GM12878 (cell line): ENCODE measurements at regions not wholly inside any gene's neighbourhood (a gene's known extent, or its start where the extent isn't known, plus 50 kb on each side); places are given as distances from the start of the nearest gene placed in this dataset.

Experiments
- ATAC-seq: fragments of 200-7000 bp; cut with Tn5 transposase; 3 replicates; pipeline ENCODE4 v1.9.1; 2020; ENCODE audit warnings: mild to moderate bottlenecking, moderate library complexity
- BruUV-seq: library from RNA; stranded (reverse); fragments of 400-500 nt; replicated peaks from 2 replicates; lab custom pipeline; 2021; lab: Mats Ljungman, UMichigan
- CTCF ChIA-PET: fragments of 300-600 bp; sonication (Branson Sonifier 250); formaldehyde crosslinking; extraction: SDS; loops from one replicate; lab custom pipeline; 2021; ENCODE audit warnings: inconsistent platforms; lab: Yijun Ruan, JAX
- POLR2A ChIA-PET: fragments of 350-600 bp; formaldehyde crosslinking; extraction: SDS; loops from one replicate; lab custom pipeline; 2021; ENCODE audit warnings: inconsistent platforms; lab: Charles Lee
- RAD21 ChIA-PET: fragments of 300-600 bp; sonication (Branson Sonifier 250); formaldehyde crosslinking; loops from one replicate; lab custom pipeline; 2023; ENCODE audit warnings: antibody characterized with exemption; ENCODE audit not compliant: unreplicated experiment; lab: Charles Lee
- SMC1A ChIA-PET: fragments of 300-600 bp; sonication (Branson Sonifier 250); formaldehyde crosslinking; loops from one replicate; lab custom pipeline; 2023; ENCODE audit not compliant: unreplicated experiment, uncharacterized antibody; lab: Charles Lee
- DNase-seq: peaks from one replicate; pipeline ENCODE4 v3.0.0-alpha.2; 2011; ENCODE audit warnings: low read depth, low spot score
- FAIRE-seq: peaks from 3 replicates; lab custom pipeline; 2011; peaks lifted over from hg19 to GRCh38; lab: Jason Lieb, UNC
- H2AFZ ChIP-seq: 2 replicates; pipeline ENCODE4 v1.6.0; 2011; ENCODE audit warnings: low read depth, low read length, control low read depth; ENCODE audit not compliant: control insufficient read depth
- H3K27ac ChIP-seq: 2 replicates; pipeline ENCODE4 v1.5.1; 2011; ENCODE audit warnings: control low read depth; ENCODE audit not compliant: control insufficient read depth, insufficient read depth
- H3K27me3 ChIP-seq, 2 experiments: replicated peaks in 1 of 2; 2 replicates each; pipeline versions ENCODE4 v1.6.0 to v1.6.1; 2011; ENCODE audit warnings: low read length in 1 of 2; ENCODE audit not compliant: control insufficient read depth in 2 of 2, insufficient read depth in 2 of 2
- H3K36me3 ChIP-seq, 2 experiments: 2 replicates each; pipeline ENCODE4 v1.5.1; 2011; ENCODE audit warnings: low read length in 1 of 2; ENCODE audit not compliant: control insufficient read depth in 2 of 2, insufficient read depth in 2 of 2
- H3K4me1 ChIP-seq: 2 replicates; pipeline ENCODE4 v1.6.1; 2011; ENCODE audit warnings: mild to moderate bottlenecking, low read length, moderate library complexity, mixed read lengths; ENCODE audit not compliant: control insufficient read depth, insufficient read depth
- H3K4me2 ChIP-seq: 2 replicates; pipeline ENCODE4 v1.6.0; 2011; ENCODE audit warnings: control low read depth; ENCODE audit not compliant: control insufficient read depth, insufficient read depth
- H3K4me3 ChIP-seq: fragments of 200-600 bp; sonication (generic); 2 replicates; pipeline ENCODE4 v1.5.1; 2016
- H3K79me2 ChIP-seq: 2 replicates; pipeline ENCODE4 v1.6.0; 2011; ENCODE audit warnings: low read length; ENCODE audit not compliant: control insufficient read depth, insufficient read depth
- H3K9ac ChIP-seq: 2 replicates; pipeline ENCODE4 v1.8.0; 2011; ENCODE audit warnings: low read length, control low read depth, mixed read lengths; ENCODE audit not compliant: control insufficient read depth, insufficient read depth
- H3K9me3 ChIP-seq: replicated peaks from 3 replicates; pipeline ENCODE4 v1.5.1; 2011; ENCODE audit warnings: mild to moderate bottlenecking, low read length; ENCODE audit not compliant: control insufficient read depth, insufficient read depth
- H4K20me1 ChIP-seq: 2 replicates; pipeline ENCODE4 v1.6.0; 2011; ENCODE audit not compliant: control insufficient read depth, insufficient read depth
- CHD2 ChIP-seq: IDR thresholded peaks from 2 replicates; pipeline ENCODE4 v1.6.1; 2011; ENCODE audit warnings: low read depth, low read length, improper control_type of control experiment, borderline replicate concordance
- JUNB ChIP-seq: IDR thresholded peaks from 2 replicates; pipeline ENCODE4 v1.6.1; 2016; ENCODE audit warnings: antibody characterized with exemption, mild to moderate bottlenecking
- MEF2B ChIP-seq: fragments of 450-650 bp; IDR thresholded peaks from 2 replicates; pipeline ENCODE4 v1.6.1; 2018; ENCODE audit warnings: mild to moderate bottlenecking, moderate library complexity; ENCODE audit not compliant: partially characterized antibody, poor library complexity, severe bottlenecking
- RUNX3 ChIP-seq: IDR thresholded peaks from 2 replicates; pipeline ENCODE4 v1.6.1; 2012; ENCODE audit warnings: low read length, inconsistent platforms
- WGBS: methylation state at CpG from one replicate; pipeline ENCODE4 v1.1.6; 2016; ENCODE audit warnings: low lambda C conversion rate; ENCODE audit not compliant: insufficient replicate concordance, insufficient coverage; ENCODE audit errors: missing lambda C conversion rate; 5-methylcytosine and 5-hydroxymethylcytosine counted together
- in situ Hi-C: fragments of 300-500 bp; cut with MboI; formaldehyde crosslinking; loops from 9 replicates; pipeline ENCODE4 v1.14.3; 2018; ENCODE audit warnings: mixed read lengths
- intact Hi-C: fragments of 100-400 bp; cut with micrococcal nuclease; formaldehyde crosslinking; loops from one replicate; pipeline ENCODE4 v1.14.2; 2022; ENCODE audit not compliant: unreplicated experiment

DNA sequence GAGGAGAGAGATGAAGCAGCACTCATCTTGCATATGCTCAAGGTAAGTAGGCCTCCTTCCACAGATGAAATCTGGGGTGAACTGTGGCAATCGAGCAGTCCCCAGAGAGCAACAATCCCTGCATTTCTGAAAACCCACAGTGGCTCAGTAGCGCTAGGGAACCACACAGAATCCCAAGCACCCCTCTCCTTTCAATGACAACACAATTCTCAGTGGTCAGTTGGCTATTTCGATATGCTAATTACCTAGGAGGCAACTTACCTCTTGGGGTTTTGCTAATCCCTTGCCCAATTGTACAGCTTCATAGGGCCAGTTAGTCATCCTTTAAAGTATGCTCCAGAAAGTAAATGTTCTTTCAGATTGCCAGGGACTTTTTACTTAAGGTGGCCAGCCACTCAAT, 1035.7 kb downstream of the BCL11B start:
- Histone ChIP-seq H3K27ac (no peak overlapping the region), H4K20me1 (no peaks in the 10 kb centered on the region), H3K4me1 (no peaks in the 10 kb centered on the region), H3K36me3 (no peaks in the 10 kb centered on the region), H3K27me3 (no peaks in the 10 kb centered on the region), H2AFZ (no peak overlapping the region), H3K9ac (no peak overlapping the region), H3K4me3 (no peak overlapping the region), H3K9me3 (no peaks in the 10 kb centered on the region; the same call in 1 of the 3 replicates)
- no TSS peak for BruUV-seq
- POLR2A ChIA-PET = interaction anchor here (0.9 to 1.0 kb wide), 2 partner anchors 10 to 38 kb away, joined by 3 read pairs; no protein-coding TSS in a partner anchor
- SMC1A ChIA-PET = interaction anchor here (0.6 to 14.0 kb wide), 12 partner anchors 9 to 256 kb away, joined by 3 to 320 read pairs (median 6); no protein-coding TSS in a partner anchor
- DNase-seq (no peak), ATAC-seq (peak; percentile 63), FAIRE-seq (no peak)
- CTCF ChIA-PET = interaction anchor here (1.1 to 1.7 kb wide), 5 partner anchors 8 to 1030 kb away, joined by 3 to 6 read pairs (median 3); no protein-coding TSS in a partner anchor
- RAD21 ChIA-PET = interaction anchor here (0.9 to 2.0 kb wide), 3 partner anchors 36 to 96 kb away, joined by 3 to 4 read pairs (median 4); no protein-coding TSS in a partner anchor
- in situ Hi-C loops = no loop called here
- 0% methylated on average over 3 of the region's 3 CpGs for WGBS
- TF ChIP-seq RUNX3 (peak; percentile 53; the same call in 1 of the 2 replicates), CHD2 (no peak), MEF2B (peak; percentile 32)
- TF ChIP-seq, all 136 proteins: peak for 2
- Histone ChIP-seq H3K79me2 (no peaks in the 10 kb centered on the region), H3K4me2 (no peak overlapping the region)
- intact Hi-C loops = no loop called here

DNA sequence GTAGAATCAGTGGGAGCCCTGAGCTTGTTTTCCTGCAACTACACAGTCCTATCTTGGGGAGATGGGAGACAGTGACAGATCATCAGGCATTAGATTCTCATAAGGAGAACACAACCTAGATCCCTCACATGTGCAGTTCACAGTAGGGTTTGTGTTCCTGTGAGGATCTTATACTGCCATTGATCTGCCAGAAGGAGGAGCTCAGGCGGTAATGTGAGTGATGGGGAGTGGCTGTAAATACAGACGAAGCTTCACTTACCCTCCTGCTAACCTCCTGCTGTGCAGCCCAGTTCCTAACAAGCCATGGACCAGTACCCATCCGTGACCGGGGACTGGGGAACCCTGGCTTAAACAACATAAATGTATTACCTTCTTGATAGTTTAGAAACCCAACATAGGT, 1034.1 kb downstream of the BCL11B start:
- CTCF ChIA-PET = interaction anchor here (0.8 to 2.0 kb wide), 4 partner anchors 9 to 73 kb away, joined by 3 to 6 read pairs (median 5); no protein-coding TSS in a partner anchor
- H3K36me3 ChIP-seq = no peaks in the 10 kb centered on the region
- no peaks in the 10 kb centered on the region for H3K79me2 ChIP-seq
- intact Hi-C loops (no loop called here), in situ Hi-C loops (no loop called here)
- SMC1A ChIA-PET = interaction anchor here (1.2 to 14.0 kb wide), 10 partner anchors 8 to 254 kb away, joined by 3 to 320 read pairs (median 6); no protein-coding TSS in a partner anchor
- ATAC-seq = no peak
- no peak for FAIRE-seq
- no peak overlapping the region for H3K4me2 ChIP-seq
- no peaks in the 10 kb centered on the region for H3K4me1 ChIP-seq
- no peak overlapping the region for H2AFZ ChIP-seq
- no peak overlapping the region for H3K27ac ChIP-seq
- no TSS peak for BruUV-seq
- no peaks in the 10 kb centered on the region for H3K27me3 ChIP-seq
- DNase-seq = no peak
- POLR2A ChIA-PET = interaction anchor here (1.1 kb wide), 1 partner anchor 88 kb away, joined by 3 read pairs; no protein-coding TSS in a partner anchor
- 2% methylated on average over 4 of the region's 4 CpGs for WGBS
- no peaks in the 10 kb centered on the region for H4K20me1 ChIP-seq
- no peak for TF ChIP-seq JUNB
- RAD21 ChIA-PET = interaction anchor here (1.2 to 2.0 kb wide), 6 partner anchors 11 to 102 kb away, joined by 3 to 5 read pairs (median 3); no protein-coding TSS in a partner anchor
- H3K4me3 ChIP-seq = no peak overlapping the region
- no peak overlapping the region for H3K9ac ChIP-seq
- H3K9me3 ChIP-seq = no peaks in the 10 kb centered on the region; the same call in 1 of the 3 replicates
